Hepatocyte (in vitro differentiated cells): ENCODE measurements at regions not wholly inside any gene's neighbourhood (a gene's known extent, or its start where the extent isn't known, plus 50 kb on each side); places are given as distances from the start of the nearest gene placed in this dataset.

Experiments used
- DNase-seq: peaks from one replicate; pipeline ENCODE4 v3.0.0-alpha.2; 2016; ENCODE audit warnings: low spot score
- H2AFZ ChIP-seq: fragments of 200-600 bp; sonication (generic); 2 replicates; pipeline ENCODE4 v1.6.0; 2016; ENCODE audit warnings: antibody characterized with exemption, mild to moderate bottlenecking
- H3K27ac ChIP-seq: fragments of 200-600 bp; sonication (generic); 2 replicates; pipeline ENCODE4 v1.5.1; 2016; ENCODE audit warnings: mild to moderate bottlenecking
- H3K27me3 ChIP-seq: fragments of 200-600 bp; sonication (generic); 2 replicates; pipeline ENCODE4 v1.6.1; 2016
- H3K36me3 ChIP-seq: fragments of 200-600 bp; sonication (generic); replicated peaks from 2 replicates; pipeline ENCODE4 v1.5.1; 2016; ENCODE audit warnings: low read depth; ENCODE audit not compliant: insufficient read depth
- H3K4me1 ChIP-seq: fragments of 200-600 bp; sonication (generic); 2 replicates; pipeline ENCODE4 v1.5.1; 2016; ENCODE audit warnings: mild to moderate bottlenecking, moderate library complexity; ENCODE audit not compliant: insufficient read depth
- H3K4me2 ChIP-seq: fragments of 200-600 bp; sonication (generic); 2 replicates; pipeline ENCODE4 v1.6.0; 2016
- H3K4me3 ChIP-seq: fragments of 200-600 bp; sonication (generic); 2 replicates; pipeline ENCODE4 v1.5.1; 2016; ENCODE audit warnings: mild to moderate bottlenecking
- H3K79me2 ChIP-seq: fragments of 200-600 bp; sonication (generic); 2 replicates; pipeline ENCODE4 v1.6.0; 2017; ENCODE audit warnings: mild to moderate bottlenecking
- H3K9me2 ChIP-seq: fragments of 200-600 bp; sonication (generic); replicated peaks from 2 replicates; pipeline ENCODE4 v1.6.0; 2017; ENCODE audit warnings: mild to moderate bottlenecking; ENCODE audit not compliant: insufficient read depth
- H3K9me3 ChIP-seq: fragments of 200-600 bp; sonication (generic); 2 replicates; pipeline ENCODE4 v1.5.1; 2016; ENCODE audit warnings: low read depth, mild to moderate bottlenecking
- H4K20me1 ChIP-seq: fragments of 200-600 bp; sonication (generic); 2 replicates; pipeline ENCODE4 v1.6.0; 2016; ENCODE audit warnings: mild to moderate bottlenecking; ENCODE audit not compliant: insufficient read depth, poor library complexity, severe bottlenecking
- EZH2 ChIP-seq: fragments of 200-600 bp; sonication (generic); IDR thresholded peaks from 2 replicates; pipeline ENCODE4 v1.6.1; 2016; ENCODE audit warnings: antibody characterized with exemption, mild to moderate bottlenecking, borderline replicate concordance
- EZH2phosphoT487 ChIP-seq: fragments of 200-600 bp; sonication (generic); IDR thresholded peaks from one replicate; pipeline ENCODE4 v1.6.1; 2018; ENCODE audit warnings: antibody characterized with exemption, mild to moderate bottlenecking, low read depth, moderate library complexity; ENCODE audit not compliant: unreplicated experiment, severe bottlenecking
- WGBS: methylation state at CpG from one replicate; pipeline ENCODE4 v1.1.6; 2016; ENCODE audit warnings: low lambda C conversion rate; ENCODE audit errors: missing lambda C conversion rate; 5-methylcytosine and 5-hydroxymethylcytosine counted together
- TF ChIP-seq, protein P1 (sequence below): fragments of 200-600 bp; sonication (generic); IDR thresholded peaks from 2 replicates; pipeline ENCODE4 v1.5.1; 2016; ENCODE audit warnings: antibody characterized with exemption, mild to moderate bottlenecking; ENCODE audit not compliant: poor library complexity

DNA sequence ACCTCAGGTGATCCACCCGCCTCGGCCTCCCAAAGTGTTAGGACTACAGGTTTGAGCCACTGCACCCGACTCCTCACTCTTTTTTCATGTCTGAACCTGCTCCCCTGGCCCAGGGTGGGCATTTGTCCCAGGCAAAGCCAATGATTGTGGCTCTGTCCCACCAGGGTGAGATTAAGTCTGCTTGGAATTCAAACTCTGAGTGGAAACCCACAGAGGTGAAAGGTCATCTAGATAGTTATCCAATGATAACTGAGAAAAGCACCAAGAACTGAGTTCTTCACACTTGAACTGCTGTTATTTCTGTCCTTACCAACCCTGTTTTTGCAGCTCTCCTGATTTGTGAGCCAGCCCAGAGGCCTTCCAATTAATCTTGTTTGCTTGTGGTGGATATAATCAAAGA is 62.4 kb upstream of the ACVR1 start:
- Histone ChIP-seq H3K27ac (peak overlapping the region; percentile 84), H4K20me1 (no peaks in the 10 kb centered on the region), H3K4me1 (peaks cover 9% of the 10 kb centered on the region), H3K4me3 (no peak overlapping the region), H3K27me3 (no peaks in the 10 kb centered on the region), H3K9me2 (no peaks in the 10 kb centered on the region), H3K36me3 (no peaks in the 10 kb centered on the region), H3K79me2 (no peaks in the 10 kb centered on the region), H3K9me3 (no peaks in the 10 kb centered on the region), H2AFZ (no peak overlapping the region), H3K4me2 (peak overlapping the region; percentile 13)
- WGBS, result 82% methylated on average over 3 of the region's 3 CpGs
- DNase-seq, result no peak
- TF ChIP-seq EZH2 (no peak), EZH2phosphoT487 (no peak)
- TF ChIP-seq, protein P1, sequence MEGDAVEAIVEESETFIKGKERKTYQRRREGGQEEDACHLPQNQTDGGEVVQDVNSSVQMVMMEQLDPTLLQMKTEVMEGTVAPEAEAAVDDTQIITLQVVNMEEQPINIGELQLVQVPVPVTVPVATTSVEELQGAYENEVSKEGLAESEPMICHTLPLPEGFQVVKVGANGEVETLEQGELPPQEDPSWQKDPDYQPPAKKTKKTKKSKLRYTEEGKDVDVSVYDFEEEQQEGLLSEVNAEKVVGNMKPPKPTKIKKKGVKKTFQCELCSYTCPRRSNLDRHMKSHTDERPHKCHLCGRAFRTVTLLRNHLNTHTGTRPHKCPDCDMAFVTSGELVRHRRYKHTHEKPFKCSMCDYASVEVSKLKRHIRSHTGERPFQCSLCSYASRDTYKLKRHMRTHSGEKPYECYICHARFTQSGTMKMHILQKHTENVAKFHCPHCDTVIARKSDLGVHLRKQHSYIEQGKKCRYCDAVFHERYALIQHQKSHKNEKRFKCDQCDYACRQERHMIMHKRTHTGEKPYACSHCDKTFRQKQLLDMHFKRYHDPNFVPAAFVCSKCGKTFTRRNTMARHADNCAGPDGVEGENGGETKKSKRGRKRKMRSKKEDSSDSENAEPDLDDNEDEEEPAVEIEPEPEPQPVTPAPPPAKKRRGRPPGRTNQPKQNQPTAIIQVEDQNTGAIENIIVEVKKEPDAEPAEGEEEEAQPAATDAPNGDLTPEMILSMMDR, result no peak

DNA sequence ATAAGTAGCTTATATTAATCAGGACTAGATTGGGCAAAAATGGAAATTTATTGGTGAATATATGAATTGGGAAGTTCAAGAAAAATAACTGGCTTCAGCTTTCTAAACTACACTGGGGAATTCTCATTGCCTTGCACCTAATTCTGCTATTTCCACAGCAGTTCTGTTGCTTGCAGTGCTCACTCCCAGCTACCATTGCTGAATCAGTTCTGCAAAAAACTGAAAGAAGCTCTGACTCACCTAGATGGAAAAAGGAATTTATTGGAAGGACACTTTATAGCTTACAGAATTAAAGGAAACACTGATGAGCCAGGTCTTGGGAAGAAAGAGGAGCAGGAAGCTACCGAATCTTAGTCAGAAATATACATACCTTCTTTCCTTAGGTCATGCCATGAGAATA is 60.3 kb upstream of the ACVR1 start:
- no peaks in the 10 kb centered on the region for H3K36me3 ChIP-seq
- H3K27me3 ChIP-seq, result no peaks in the 10 kb centered on the region
- WGBS, result 94% methylated on average over 1 of the region's 1 CpG
- no peak overlapping the region for H3K4me2 ChIP-seq
- H4K20me1 ChIP-seq, result no peaks in the 10 kb centered on the region
- TF ChIP-seq EZH2, result no peak
- TF ChIP-seq, protein P1, result no peak
- no peak for TF ChIP-seq EZH2phosphoT487
- no peak overlapping the region for H3K27ac ChIP-seq
- H3K4me3 ChIP-seq, result no peak overlapping the region
- no peak for DNase-seq
- H2AFZ ChIP-seq, result no peak overlapping the region
- no peaks in the 10 kb centered on the region for H3K9me2 ChIP-seq
- H3K79me2 ChIP-seq, result no peaks in the 10 kb centered on the region
- H3K4me1 ChIP-seq, result peaks cover 17% of the 10 kb centered on the region
- H3K9me3 ChIP-seq, result no peaks in the 10 kb centered on the region

DNA sequence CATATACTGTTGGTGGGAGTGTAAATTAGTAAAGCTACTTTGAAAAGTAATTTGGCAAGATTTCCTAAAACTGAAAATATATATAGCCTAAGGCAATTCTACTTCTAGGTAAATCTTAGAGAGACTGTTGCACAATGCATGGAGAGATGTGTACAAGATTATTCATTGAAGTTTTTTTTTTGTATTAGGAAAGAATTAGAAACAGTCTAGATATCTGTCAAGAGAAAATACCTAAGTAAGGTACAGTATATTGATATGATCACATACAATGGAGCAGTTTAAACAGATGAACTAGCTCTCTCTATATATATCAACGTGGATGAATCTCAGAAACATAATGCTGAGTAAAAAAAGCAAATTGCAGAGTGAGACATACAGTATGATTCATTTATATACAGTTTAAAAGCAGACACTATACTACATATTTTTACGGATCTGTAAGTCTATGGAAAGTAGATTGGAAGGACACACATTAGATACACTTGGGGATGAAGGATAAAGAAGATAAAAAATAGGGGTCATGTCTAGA is 59.3 kb upstream of the ACVR1 start:
- Histone ChIP-seq H3K79me2 (no peaks in the 10 kb centered on the region), H3K27me3 (no peaks in the 10 kb centered on the region), H3K27ac (peak overlapping the region; percentile 69), H3K4me3 (no peak overlapping the region), H3K9me2 (no peaks in the 10 kb centered on the region), H4K20me1 (no peaks in the 10 kb centered on the region), H3K9me3 (no peaks in the 10 kb centered on the region), H3K36me3 (no peaks in the 10 kb centered on the region), H3K4me2 (no peak overlapping the region), H2AFZ (no peak overlapping the region), H3K4me1 (peaks cover 22% of the 10 kb centered on the region)
- no peak for DNase-seq
- TF ChIP-seq, protein P1, result no peak
- TF ChIP-seq EZH2phosphoT487 (no peak), EZH2 (no peak)
- WGBS, result 86% methylated on average over 2 of the region's 2 CpGs
